Fibroblast of lung (primary cell): ENCODE measurements at regions not wholly inside any gene's neighbourhood (a gene's known extent, or its start where the extent isn't known, plus 50 kb on each side); places are given as distances from the start of the nearest gene placed in this dataset.

Source experiments
- DNase-seq, 2 donors: peaks; one replicate each; pipeline versions ENCODE4 v3.0.0 to v3.0.0-alpha.2; 2010; ENCODE audit warnings: low read depth in 2 of 2
- H2AFZ ChIP-seq: 2 replicates; pipeline ENCODE4 v1.5.1; 2012; ENCODE audit warnings: low read length, control low read depth, inconsistent platforms
- H3K27ac ChIP-seq: 2 replicates; pipeline ENCODE4 v1.5.1; 2011; ENCODE audit warnings: low read length, control low read depth; ENCODE audit not compliant: insufficient read depth
- H3K27me3 ChIP-seq: 2 replicates; pipeline ENCODE4 v1.5.1; 2011; ENCODE audit warnings: mild to moderate bottlenecking, low read length; ENCODE audit not compliant: control insufficient read depth, insufficient read depth
- H3K36me3 ChIP-seq: 2 replicates; pipeline ENCODE4 v1.5.1; 2011; ENCODE audit warnings: low read length; ENCODE audit not compliant: control insufficient read depth, insufficient read depth
- H3K4me1 ChIP-seq: 2 replicates; pipeline ENCODE4 v1.5.1; 2011; ENCODE audit warnings: low read length; ENCODE audit not compliant: control insufficient read depth, insufficient read depth; ENCODE audit errors: extremely low read depth
- H3K4me2 ChIP-seq: 2 replicates; pipeline ENCODE4 v1.5.1; 2011; ENCODE audit warnings: low read length, control low read depth; ENCODE audit not compliant: insufficient read depth; ENCODE audit errors: extremely low read depth
- H3K4me3 ChIP-seq, 4 experiments: fragments of 200-600 bp in 1 of 4; sonication (generic) in 1 of 4; replicated peaks in 1 of 4; 2 replicates each; pipeline ENCODE4 v1.5.1; 2011 to 2016; ENCODE audit warnings: low read length in 4 of 4, low read depth in 3 of 4, mild to moderate bottlenecking in 3 of 4, control low read depth in 2 of 4, inconsistent platforms in 1 of 4, mixed read lengths in 1 of 4; ENCODE audit not compliant: insufficient read depth in 1 of 4; ENCODE audit errors: control extremely low read depth in 1 of 4
- H3K79me2 ChIP-seq: 2 replicates; pipeline ENCODE4 v1.5.1; 2012; ENCODE audit warnings: mild to moderate bottlenecking, low read length, inconsistent platforms; ENCODE audit not compliant: control insufficient read depth, insufficient read depth
- H3K9ac ChIP-seq: 2 replicates; pipeline ENCODE4 v1.5.1; 2011; ENCODE audit warnings: mild to moderate bottlenecking, low read length, control low read depth; ENCODE audit not compliant: insufficient read depth
- H3K9me3 ChIP-seq: 2 replicates; pipeline ENCODE4 v1.5.1; 2012; ENCODE audit warnings: low read depth, low read length; ENCODE audit not compliant: control insufficient read depth, insufficient read depth
- H4K20me1 ChIP-seq: 2 replicates; pipeline ENCODE4 v1.5.1; 2011; ENCODE audit warnings: low read length; ENCODE audit not compliant: control insufficient read depth, insufficient read depth; ENCODE audit errors: extremely low read depth
- EZH2 ChIP-seq: IDR thresholded peaks from 2 replicates; pipeline ENCODE4 v1.5.1; 2012; ENCODE audit warnings: low read length, control low read depth, mild to moderate bottlenecking; ENCODE audit errors: missing control alignments
- TF ChIP-seq, protein P1 (sequence below), 2 donors: IDR thresholded peaks in 1 of 2; conservative IDR thresholded peaks in 1 of 2; 1 replicate in 1 of 2; 2 replicates in 1 of 2; pipeline ENCODE4 v1.5.1; 2011 to 2012; ENCODE audit warnings: low read length in 2 of 2, control low read depth in 1 of 2, inconsistent platforms in 1 of 2, low read depth in 1 of 2, mild to moderate bottlenecking in 1 of 2

GRCh38 chr2:195038153-195038552 is 618.9 kb upstream of the SLC39A10 start:
- Histone ChIP-seq H3K4me2 (no peak overlapping the region), H3K9me3 (no peaks in the 10 kb centered on the region), H3K4me1 (no peaks in the 10 kb centered on the region), H3K27ac (no peak overlapping the region), H3K27me3 (no peaks in the 10 kb centered on the region), H3K79me2 (no peaks in the 10 kb centered on the region), H3K9ac (no peak overlapping the region), H4K20me1 (no peaks in the 10 kb centered on the region), H3K4me3 (no peak overlapping the region), H2AFZ (no peak overlapping the region), H3K36me3 (no peaks in the 10 kb centered on the region)
- TF ChIP-seq, protein P1, sequence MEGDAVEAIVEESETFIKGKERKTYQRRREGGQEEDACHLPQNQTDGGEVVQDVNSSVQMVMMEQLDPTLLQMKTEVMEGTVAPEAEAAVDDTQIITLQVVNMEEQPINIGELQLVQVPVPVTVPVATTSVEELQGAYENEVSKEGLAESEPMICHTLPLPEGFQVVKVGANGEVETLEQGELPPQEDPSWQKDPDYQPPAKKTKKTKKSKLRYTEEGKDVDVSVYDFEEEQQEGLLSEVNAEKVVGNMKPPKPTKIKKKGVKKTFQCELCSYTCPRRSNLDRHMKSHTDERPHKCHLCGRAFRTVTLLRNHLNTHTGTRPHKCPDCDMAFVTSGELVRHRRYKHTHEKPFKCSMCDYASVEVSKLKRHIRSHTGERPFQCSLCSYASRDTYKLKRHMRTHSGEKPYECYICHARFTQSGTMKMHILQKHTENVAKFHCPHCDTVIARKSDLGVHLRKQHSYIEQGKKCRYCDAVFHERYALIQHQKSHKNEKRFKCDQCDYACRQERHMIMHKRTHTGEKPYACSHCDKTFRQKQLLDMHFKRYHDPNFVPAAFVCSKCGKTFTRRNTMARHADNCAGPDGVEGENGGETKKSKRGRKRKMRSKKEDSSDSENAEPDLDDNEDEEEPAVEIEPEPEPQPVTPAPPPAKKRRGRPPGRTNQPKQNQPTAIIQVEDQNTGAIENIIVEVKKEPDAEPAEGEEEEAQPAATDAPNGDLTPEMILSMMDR (conservative IDR thresholded peaks at IDR 0.05 in 1 of 2, IDR thresholded peaks at IDR 0.05 in 1 of 2; ENCODE audit: low read depth in 1 of 2, low read length in 2 of 2), result no peak
- no peak for TF ChIP-seq EZH2
- no peak for DNase-seq

DNA sequence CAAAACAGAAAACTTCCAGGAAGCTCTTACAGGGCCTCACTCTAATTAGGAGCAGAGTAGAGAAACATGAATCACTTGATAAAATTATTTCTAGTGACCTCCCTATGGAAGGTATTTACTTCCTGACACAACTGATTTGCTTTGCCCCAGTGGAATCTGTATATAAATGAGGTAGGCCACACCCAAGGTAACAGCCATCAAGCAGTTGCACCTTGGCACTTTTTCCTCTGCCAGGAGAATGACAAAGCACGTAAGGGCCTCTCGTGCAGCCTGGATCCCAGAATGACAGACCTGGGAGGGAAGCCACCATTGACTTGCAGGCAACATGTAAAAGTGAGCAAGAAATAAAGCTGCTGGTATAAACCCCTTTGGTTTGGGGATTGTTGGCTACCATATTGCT is 620.0 kb upstream of the SLC39A10 start:
- H3K36me3 ChIP-seq, result no peaks in the 10 kb centered on the region
- H3K4me2 ChIP-seq, result no peak overlapping the region
- H4K20me1 ChIP-seq, result no peaks in the 10 kb centered on the region
- TF ChIP-seq EZH2, result no peak
- TF ChIP-seq, protein P1 (conservative IDR thresholded peaks at IDR 0.05 in 1 of 2, IDR thresholded peaks at IDR 0.05 in 1 of 2; ENCODE audit: low read depth in 1 of 2, low read length in 2 of 2), result no peak
- DNase-seq, result no peak
- no peak overlapping the region for H3K27ac ChIP-seq
- no peak overlapping the region for H3K9ac ChIP-seq
- H3K27me3 ChIP-seq, result no peaks in the 10 kb centered on the region
- no peak overlapping the region for H2AFZ ChIP-seq
- H3K9me3 ChIP-seq, result no peaks in the 10 kb centered on the region
- no peaks in the 10 kb centered on the region for H3K79me2 ChIP-seq
- H3K4me1 ChIP-seq, result no peaks in the 10 kb centered on the region
- no peak overlapping the region for H3K4me3 ChIP-seq

DNA sequence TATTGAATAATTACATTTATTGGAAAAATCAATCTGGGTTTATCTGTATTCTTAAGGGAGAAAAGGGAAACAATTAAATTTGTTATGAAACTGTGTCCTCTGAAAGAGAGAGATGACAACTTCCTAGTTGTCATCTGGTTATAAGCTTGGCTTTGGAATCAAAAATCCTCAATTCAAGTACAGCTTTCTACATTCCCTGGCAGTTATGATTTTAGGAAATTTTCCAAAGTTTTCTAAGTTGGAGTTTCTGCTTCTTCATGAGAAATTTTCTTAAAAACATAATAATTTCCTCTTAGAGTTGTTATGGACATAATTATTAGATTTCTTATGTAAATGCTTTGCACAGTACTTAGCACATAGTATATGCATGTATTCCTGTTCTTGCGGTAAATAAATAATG is 625.6 kb upstream of the SLC39A10 start:
- Histone ChIP-seq H3K4me2 (no peak overlapping the region), H3K79me2 (no peaks in the 10 kb centered on the region), H3K27ac (no peak overlapping the region), H3K4me3 (no peak overlapping the region), H3K27me3 (no peaks in the 10 kb centered on the region), H3K36me3 (no peaks in the 10 kb centered on the region), H3K4me1 (no peaks in the 10 kb centered on the region), H4K20me1 (no peaks in the 10 kb centered on the region), H3K9me3 (no peaks in the 10 kb centered on the region), H2AFZ (no peak overlapping the region), H3K9ac (no peak overlapping the region)
- no peak for DNase-seq
- TF ChIP-seq, protein P1 (conservative IDR thresholded peaks at IDR 0.05 in 1 of 2, IDR thresholded peaks at IDR 0.05 in 1 of 2; ENCODE audit: low read depth in 1 of 2, low read length in 2 of 2), result no peak
- TF ChIP-seq EZH2, result no peak
